Esophagus muscularis mucosa (tissue), 4 donors: ENCODE measurements at regions not wholly inside any gene's neighbourhood (a gene's known extent, or its start where the extent isn't known, plus 50 kb on each side); places are given as distances from the start of the nearest gene placed in this dataset.

Experiments
- DNase-seq: peaks from one replicate; pipeline ENCODE4 v3.0.0-alpha.2; 2017; ENCODE audit errors: extremely low spot score
- H3K27ac ChIP-seq, 4 donors: fragments of 200-600 bp; sonication (generic); replicated peaks in 1 of 4; 1 replicate in 3 of 4; 2 replicates in 1 of 4; pipeline ENCODE4 v1.5.1; 2016 to 2019; ENCODE audit warnings: mild to moderate bottlenecking in 1 of 4
- H3K27me3 ChIP-seq, 4 donors: fragments of 200-600 bp; sonication (generic); one replicate each; pipeline versions ENCODE4 v1.5.1 to v1.6.0; 2016 to 2019
- H3K36me3 ChIP-seq, 4 donors: fragments of 200-600 bp; sonication (generic); one replicate each; pipeline ENCODE4 v1.5.1; 2016 to 2019
- H3K4me1 ChIP-seq, 4 donors: fragments of 200-600 bp; sonication (generic); one replicate each; pipeline ENCODE4 v1.5.1; 2016 to 2019
- H3K4me3 ChIP-seq, 4 donors: fragments of 200-600 bp; sonication (generic); 1 replicate in 2 of 4; 2 replicates in 2 of 4; pipeline ENCODE4 v1.5.1; 2016 to 2019; ENCODE audit warnings: mild to moderate bottlenecking in 4 of 4, moderate library complexity in 1 of 4
- H3K9me3 ChIP-seq, 4 donors: fragments of 200-600 bp; sonication (generic); 1 replicate in 3 of 4; 2 replicates in 1 of 4; pipeline ENCODE4 v1.5.1; 2016 to 2019
- EP300 ChIP-seq: sonication (generic); formaldehyde crosslinking; IDR thresholded peaks from one replicate; pipeline ENCODE4 v1.6.1; 2017; ENCODE audit warnings: antibody characterized with exemption
- POLR2A ChIP-seq: fragments of 450-650 bp; IDR thresholded peaks from one replicate; pipeline ENCODE4 v1.6.1; 2017; ENCODE audit warnings: antibody characterized with exemption, moderate library complexity, mild to moderate bottlenecking, low read depth
- POLR2AphosphoS5 ChIP-seq, 2 donors: sonication (generic); formaldehyde crosslinking; IDR thresholded peaks; one replicate each; pipeline ENCODE4 v1.6.1; 2017; ENCODE audit warnings: antibody characterized with exemption in 2 of 2
- WGBS: methylation state at CpG from one replicate; pipeline ENCODE4 v1.1.5; 2018; 5-methylcytosine and 5-hydroxymethylcytosine counted together
- intact Hi-C: fragments of 100-400 bp; cut with DNase I; formaldehyde crosslinking; loops from one replicate; pipeline ENCODE4 v1.15.1; 2023
- TF ChIP-seq, protein P1 (sequence below), 3 experiments: fragments of 200-600 bp in 2 of 3; fragments of 450-650 bp in 1 of 3; sonication (generic) in 2 of 3; IDR thresholded peaks; one replicate each; pipeline ENCODE4 v1.5.1; 2017 to 2019; ENCODE audit warnings: antibody characterized with exemption in 3 of 3, mild to moderate bottlenecking in 2 of 3, moderate library complexity in 1 of 3

DNA sequence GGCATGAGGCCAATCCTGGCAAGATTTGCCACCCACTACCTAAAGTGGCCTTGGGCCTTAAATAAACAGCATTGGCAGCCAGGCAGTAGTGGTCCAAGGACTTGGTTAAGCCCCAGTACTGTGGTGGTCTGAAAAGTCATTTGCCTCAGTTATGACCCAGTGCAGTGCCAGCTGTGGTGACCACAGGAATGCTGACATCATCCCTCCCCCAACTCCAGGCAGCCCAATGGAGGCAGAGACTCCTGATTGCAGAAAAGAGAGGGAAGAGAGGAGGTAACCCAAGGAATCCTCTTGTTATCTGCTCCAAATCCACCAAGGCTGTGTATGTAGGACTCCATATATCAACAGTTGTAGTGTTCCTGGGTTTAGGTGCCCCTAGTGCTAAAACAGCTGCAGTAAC lies 883.6 kb downstream of the SQOR start:
- Histone ChIP-seq H3K4me3 (no peak overlapping the region), H3K36me3 (no peaks in the 10 kb centered on the region), H3K27ac (no peak overlapping the region), H3K9me3 (peaks cover 0 to 9% (median 4%) of the 10 kb centered on the region in 4 donors), H3K27me3 (no peaks in the 10 kb centered on the region), H3K4me1 (no peaks in the 10 kb centered on the region)
- TF ChIP-seq POLR2A, result no peak
- TF ChIP-seq POLR2AphosphoS5 (IDR thresholded peaks at IDR 0.05), result no peak
- TF ChIP-seq, protein P1, sequence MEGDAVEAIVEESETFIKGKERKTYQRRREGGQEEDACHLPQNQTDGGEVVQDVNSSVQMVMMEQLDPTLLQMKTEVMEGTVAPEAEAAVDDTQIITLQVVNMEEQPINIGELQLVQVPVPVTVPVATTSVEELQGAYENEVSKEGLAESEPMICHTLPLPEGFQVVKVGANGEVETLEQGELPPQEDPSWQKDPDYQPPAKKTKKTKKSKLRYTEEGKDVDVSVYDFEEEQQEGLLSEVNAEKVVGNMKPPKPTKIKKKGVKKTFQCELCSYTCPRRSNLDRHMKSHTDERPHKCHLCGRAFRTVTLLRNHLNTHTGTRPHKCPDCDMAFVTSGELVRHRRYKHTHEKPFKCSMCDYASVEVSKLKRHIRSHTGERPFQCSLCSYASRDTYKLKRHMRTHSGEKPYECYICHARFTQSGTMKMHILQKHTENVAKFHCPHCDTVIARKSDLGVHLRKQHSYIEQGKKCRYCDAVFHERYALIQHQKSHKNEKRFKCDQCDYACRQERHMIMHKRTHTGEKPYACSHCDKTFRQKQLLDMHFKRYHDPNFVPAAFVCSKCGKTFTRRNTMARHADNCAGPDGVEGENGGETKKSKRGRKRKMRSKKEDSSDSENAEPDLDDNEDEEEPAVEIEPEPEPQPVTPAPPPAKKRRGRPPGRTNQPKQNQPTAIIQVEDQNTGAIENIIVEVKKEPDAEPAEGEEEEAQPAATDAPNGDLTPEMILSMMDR (IDR thresholded peaks at IDR 0.05), result no peak
- TF ChIP-seq EP300, result no peak
- intact Hi-C loops, result no loop called here
- no peak for DNase-seq

DNA sequence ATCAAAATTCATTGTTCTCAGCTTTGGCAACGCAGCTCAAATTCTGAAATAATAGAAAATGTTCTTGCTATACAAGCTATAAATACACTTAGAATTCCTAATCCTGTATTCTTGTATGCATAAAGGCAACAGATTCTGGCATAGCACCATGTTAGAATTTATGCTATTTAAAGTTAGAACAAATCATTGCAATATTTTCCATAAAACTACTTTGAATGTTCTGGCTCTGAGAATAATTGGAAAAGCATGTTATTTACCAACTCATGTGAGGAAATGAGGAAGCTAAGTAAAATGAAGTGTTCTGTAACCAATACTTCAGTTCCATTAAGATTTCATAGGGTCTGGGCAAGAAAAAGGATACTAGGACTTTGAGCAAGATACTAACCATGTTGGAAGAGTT lies 888.9 kb downstream of the SQOR start:
- WGBS, result 78% methylated on average over 1 of the region's 1 CpG
- no peaks in the 10 kb centered on the region for H3K4me1 ChIP-seq
- TF ChIP-seq EP300 (no peak), POLR2A (no peak), POLR2AphosphoS5 (IDR thresholded peaks at IDR 0.05) (no peak)
- TF ChIP-seq, protein P1 (IDR thresholded peaks at IDR 0.05), result no peak
- intact Hi-C loops, result no loop called here
- H3K9me3 ChIP-seq, result peaks cover 0 to 2% (median under 1%) of the 10 kb centered on the region in 4 donors
- H3K27ac ChIP-seq, result no peak overlapping the region
- H3K36me3 ChIP-seq, result no peaks in the 10 kb centered on the region
- no peaks in the 10 kb centered on the region for H3K27me3 ChIP-seq
- no peak for DNase-seq
- H3K4me3 ChIP-seq, result no peak overlapping the region

DNA sequence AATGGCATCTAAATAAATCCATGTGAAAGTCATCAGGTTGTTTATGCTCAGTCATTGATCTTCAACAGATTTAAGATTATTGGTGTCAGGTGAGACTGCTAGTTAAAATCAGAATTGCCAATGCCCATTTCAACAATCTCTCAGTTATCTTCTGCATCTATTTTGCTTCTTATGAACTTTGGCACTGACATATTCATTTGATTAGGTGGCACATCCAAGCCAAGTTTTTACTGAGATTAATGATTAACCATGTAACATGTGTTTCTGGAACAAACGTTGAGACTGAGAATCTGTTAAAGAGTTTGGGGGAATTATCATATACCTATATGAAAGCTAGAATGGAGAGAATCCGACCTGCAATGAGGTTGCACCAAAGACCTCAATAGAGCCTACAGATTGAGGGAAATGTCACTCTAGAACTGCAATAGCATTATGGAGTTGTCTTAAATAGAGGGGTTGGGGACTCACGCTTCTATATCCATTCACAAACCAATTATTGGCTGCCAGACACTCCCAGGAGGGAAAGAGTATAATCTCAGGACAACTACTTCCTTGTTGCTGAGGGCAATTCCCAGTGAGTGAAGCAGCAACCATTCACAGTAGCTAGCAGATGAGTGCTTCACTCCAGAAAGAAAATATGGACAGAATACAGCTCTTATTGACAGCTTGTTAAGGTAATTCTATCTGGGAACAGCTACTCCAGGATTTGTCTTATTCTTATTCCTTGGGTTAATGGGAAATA lies 891.3 kb downstream of the SQOR start:
- intact Hi-C loops, result no loop called here
- Histone ChIP-seq H3K9me3 (no peaks in the 10 kb centered on the region), H3K4me3 (no peak overlapping the region), H3K4me1 (no peaks in the 10 kb centered on the region), H3K36me3 (no peaks in the 10 kb centered on the region), H3K27ac (no peak overlapping the region), H3K27me3 (no peaks in the 10 kb centered on the region)
- DNase-seq, result no peak
- WGBS, result 62% methylated on average over 3 of the region's 3 CpGs
- no peak for TF ChIP-seq POLR2AphosphoS5 (IDR thresholded peaks at IDR 0.05)
- no peak for TF ChIP-seq EP300
- TF ChIP-seq POLR2A, result no peak
- TF ChIP-seq, protein P1 (IDR thresholded peaks at IDR 0.05), result no peak

DNA sequence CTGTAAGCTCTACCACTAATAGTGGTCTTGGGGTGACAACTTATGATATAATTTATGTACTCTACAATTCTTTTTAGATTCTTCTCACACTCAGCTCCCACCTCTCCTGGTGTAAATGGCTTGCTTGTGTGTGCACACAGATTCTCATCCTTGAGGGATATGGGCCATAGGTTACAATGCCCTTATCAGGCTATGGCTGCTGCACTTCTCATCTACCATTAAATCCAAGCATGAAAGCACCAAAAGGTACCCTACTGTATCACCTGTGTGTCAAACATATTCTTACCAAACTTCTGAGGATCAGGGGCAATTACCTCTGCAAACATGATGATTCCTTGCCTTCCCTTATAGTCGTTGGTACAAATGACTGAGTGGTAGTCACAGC lies 891.9 kb downstream of the SQOR start:
- H3K36me3 ChIP-seq, result no peaks in the 10 kb centered on the region
- no peaks in the 10 kb centered on the region for H3K9me3 ChIP-seq
- no peaks in the 10 kb centered on the region for H3K27me3 ChIP-seq
- no peak for DNase-seq
- 67% methylated on average over 1 of the region's 1 CpG for WGBS
- TF ChIP-seq POLR2A (no peak), POLR2AphosphoS5 (IDR thresholded peaks at IDR 0.05) (no peak), EP300 (no peak)
- TF ChIP-seq, protein P1 (IDR thresholded peaks at IDR 0.05), result no peak
- no peak overlapping the region for H3K4me3 ChIP-seq
- intact Hi-C loops, result no loop called here
- no peak overlapping the region for H3K27ac ChIP-seq
- H3K4me1 ChIP-seq, result no peaks in the 10 kb centered on the region

DNA sequence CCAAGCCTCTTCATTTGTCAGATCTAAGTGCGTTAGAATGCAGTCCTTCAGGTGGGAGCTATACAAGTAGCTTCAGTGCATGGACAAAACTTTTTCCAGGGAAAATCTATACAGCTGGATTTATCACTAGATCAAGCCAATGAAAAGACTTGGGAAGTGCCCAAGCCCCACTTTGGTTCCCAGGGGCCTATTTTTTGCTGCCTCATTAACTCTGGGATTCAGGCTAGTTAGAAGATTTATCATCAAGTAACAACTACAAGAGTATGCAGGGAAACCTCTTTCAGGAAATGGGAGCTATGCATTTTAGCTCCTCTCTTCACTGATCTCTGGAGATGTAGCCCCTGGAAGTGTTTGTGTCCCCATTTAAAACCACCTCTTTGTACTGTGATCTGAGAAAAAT lies 908.8 kb downstream of the SQOR start:
- H3K9me3 ChIP-seq, result no peaks in the 10 kb centered on the region
- DNase-seq, result no peak
- no peak overlapping the region for H3K4me3 ChIP-seq
- TF ChIP-seq, protein P1 (IDR thresholded peaks at IDR 0.05), result no peak
- no peak for TF ChIP-seq EP300
- no peak for TF ChIP-seq POLR2AphosphoS5 (IDR thresholded peaks at IDR 0.05)
- TF ChIP-seq POLR2A, result no peak
- no peaks in the 10 kb centered on the region for H3K4me1 ChIP-seq
- H3K27me3 ChIP-seq, result no peaks in the 10 kb centered on the region
- 75% methylated on average over 1 of the region's 1 CpG for WGBS
- H3K36me3 ChIP-seq, result no peaks in the 10 kb centered on the region
- H3K27ac ChIP-seq, result no peak overlapping the region
- intact Hi-C loops, result no loop called here
